ENCODE measurements at regions not wholly inside any gene's neighbourhood (a gene's known extent, or its start where the extent isn't known, plus 50 kb on each side); places are given as distances from the start of the nearest gene placed in this dataset.

- DNase-seq (ENCODE audit: low spot score), result no peak
Observed at GRCh38 chr6:166693880-166694279, 66.8 kb upstream of the RPS6KA2 start.

- DNase-seq (ENCODE audit: low spot score), result no peak
Observed at GRCh38 chr6:166692723-166693302, 65.8 kb upstream of the RPS6KA2 start.

GRCh38 chr6:166691746-166692145, 64.7 kb upstream of the RPS6KA2 start:
- DNase-seq (ENCODE audit: low spot score), result no peak

GRCh38 chr6:166691199-166691598, 64.1 kb upstream of the RPS6KA2 start:
- DNase-seq (ENCODE audit: low spot score), result no peak

DNA sequence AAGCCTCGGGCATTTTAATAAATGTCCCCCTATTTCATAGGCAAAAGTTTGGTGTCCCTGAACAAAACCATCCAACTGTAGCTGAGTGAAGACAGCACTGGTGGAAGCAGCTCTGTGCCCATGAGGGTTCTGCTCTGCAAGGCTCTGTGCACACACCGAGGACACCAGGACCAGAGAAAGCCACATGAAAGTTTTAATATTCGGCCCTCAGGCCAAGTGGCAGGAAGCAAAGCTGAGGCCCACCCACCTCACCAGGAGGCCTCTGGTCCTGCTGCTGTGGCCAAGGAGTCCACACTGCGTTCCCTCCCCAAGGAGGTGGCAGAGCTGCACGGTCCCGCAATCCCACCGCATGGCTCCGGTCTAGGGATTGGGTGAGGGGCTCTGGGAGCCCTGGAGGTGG, 62.6 kb upstream of the RPS6KA2 start:
- no peak for DNase-seq (ENCODE audit: low spot score)

GRCh38 chr6:166688901-166689300, 61.9 kb upstream of the RPS6KA2 start:
- no peak for DNase-seq (ENCODE audit: low spot score)

DNA sequence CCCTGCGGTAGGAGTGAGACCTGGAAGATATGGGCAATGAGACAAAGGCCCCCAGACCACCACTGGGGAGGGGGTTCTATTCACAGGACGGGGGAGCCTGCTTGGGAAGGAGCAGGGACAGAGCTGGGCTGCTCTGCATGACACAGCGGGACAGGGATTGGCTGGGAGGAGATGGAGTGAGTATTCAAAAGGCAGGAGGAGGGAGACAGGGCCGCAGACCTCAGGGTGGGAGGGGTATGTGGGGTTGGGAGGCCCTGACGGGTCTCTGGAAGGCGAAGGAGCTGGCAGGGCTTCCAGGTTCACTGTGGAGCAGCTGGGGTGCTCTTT, 60.8 kb upstream of the RPS6KA2 start:
- DNase-seq (ENCODE audit: low spot score), result no peak

DNA sequence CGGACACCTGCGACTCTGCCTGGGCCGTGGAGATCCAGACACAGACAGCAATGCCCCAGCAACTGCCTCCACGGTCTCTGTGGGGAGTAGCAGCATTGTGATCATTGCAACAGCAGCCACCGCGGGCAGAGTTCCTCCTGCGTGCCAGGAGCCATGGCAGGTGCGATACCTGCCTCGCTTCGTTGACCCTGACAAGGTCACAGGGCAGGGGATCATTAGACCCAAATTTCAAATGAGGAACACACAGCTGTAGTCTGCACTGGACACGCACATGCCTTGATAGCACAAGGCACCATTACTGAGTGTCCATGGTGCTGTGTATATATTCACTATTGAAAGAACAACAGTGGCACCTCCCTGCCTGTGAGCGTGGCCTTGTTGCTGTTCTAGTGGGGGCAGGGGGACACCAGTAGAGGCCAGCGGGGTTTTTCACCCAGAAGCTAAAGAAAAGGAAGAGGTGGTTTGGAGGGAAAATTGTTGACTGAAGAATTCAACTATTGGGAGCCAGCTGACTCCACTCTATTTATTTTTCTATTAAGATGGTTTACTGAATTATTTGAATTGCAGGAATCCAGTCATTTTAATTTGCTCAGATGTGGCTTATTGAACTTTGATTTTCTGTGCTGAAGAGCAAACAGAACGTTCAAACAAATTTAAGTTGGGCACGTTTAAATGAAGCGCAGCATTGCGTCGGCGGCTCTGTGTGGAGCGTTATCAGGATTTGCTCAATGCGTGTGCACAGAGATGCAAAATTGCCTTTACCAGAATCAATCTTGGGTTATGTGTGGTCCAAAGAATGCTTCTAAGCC, 60.2 kb upstream of the RPS6KA2 start:
- DNase-seq (ENCODE audit: low spot score), result no peak

DNA sequence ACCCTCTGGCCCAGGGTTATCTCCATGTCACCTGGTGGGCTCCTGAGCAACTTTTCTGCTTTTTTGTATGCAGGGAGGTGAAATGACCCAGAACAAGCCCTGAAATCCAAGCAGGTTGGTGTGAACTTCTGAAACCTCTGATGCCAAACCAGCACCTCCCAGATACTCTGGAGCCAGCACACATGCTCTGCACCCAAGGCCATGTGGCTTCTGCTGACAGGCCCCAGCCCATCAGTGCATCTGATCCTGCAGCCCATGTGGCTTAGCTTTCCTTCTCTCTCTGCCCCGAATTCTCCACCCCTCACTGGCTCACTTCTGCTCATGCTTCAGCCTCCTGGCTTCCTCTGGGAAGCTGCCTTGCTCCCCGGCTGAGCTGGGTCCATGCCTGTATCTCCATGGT, 59.3 kb upstream of the RPS6KA2 start:
- no peak for DNase-seq (ENCODE audit: low spot score)

- DNase-seq (ENCODE audit: low spot score), result no peak
Observed at GRCh38 chr6:166684866-166685265, 57.8 kb upstream of the RPS6KA2 start.

GRCh38 chr6:166684170-166684569, 57.1 kb upstream of the RPS6KA2 start:
- DNase-seq (ENCODE audit: low spot score), result no peak

- DNase-seq (ENCODE audit: low spot score), result no peak
Observed at GRCh38 chr6:166683477-166683876, 56.4 kb upstream of the RPS6KA2 start.

GRCh38 chr6:166679566-166679965, 52.5 kb upstream of the RPS6KA2 start:
- DNase-seq (ENCODE audit: low spot score), result no peak

- DNase-seq (ENCODE audit: low spot score), result no peak
Observed at GRCh38 chr6:166678426-166678825, 51.4 kb upstream of the RPS6KA2 start.

DNA sequence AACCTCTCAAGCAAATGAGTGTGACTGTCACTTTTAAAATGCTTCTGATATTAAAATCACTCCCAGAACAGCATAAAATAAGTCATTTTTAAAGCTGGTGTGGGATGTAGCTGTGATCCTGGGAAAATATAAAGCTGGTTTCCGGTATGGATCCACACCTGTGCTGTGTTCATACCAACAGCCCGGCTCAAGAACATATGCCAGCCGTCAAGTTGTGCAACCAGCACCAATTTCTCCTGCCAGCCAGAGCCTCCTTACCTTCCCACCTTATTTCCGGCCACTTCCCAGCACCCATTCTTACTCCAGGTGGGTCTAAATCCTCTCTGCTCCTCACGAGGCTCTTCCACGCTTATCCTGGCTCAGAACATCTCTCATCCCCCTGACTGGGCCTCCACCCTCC, 50.9 kb upstream of the RPS6KA2 start:
- no peak for DNase-seq (ENCODE audit: low spot score)

Data from hematopoietic multipotent progenitor cell treated with erythropoietin and hydrocortisone succinate and interleukin-3 and kit ligand, for 17 days (in vitro differentiated cells).